NT2/D1 (cell line): ENCODE measurements at regions not wholly inside any gene's neighbourhood (a gene's known extent, or its start where the extent isn't known, plus 50 kb on each side); places are given as distances from the start of the nearest gene placed in this dataset.

ENCODE experiments used
- SUZ12 ChIP-seq: IDR thresholded peaks from 2 replicates; pipeline ENCODE4 v1.6.1; 2011; ENCODE audit not compliant: insufficient read length, insufficient read depth; ENCODE audit errors: extremely low read depth
- YY1 ChIP-seq: IDR thresholded peaks from 2 replicates; pipeline ENCODE4 v1.6.1; 2011; ENCODE audit not compliant: insufficient read length, insufficient read depth
- ZNF274 ChIP-seq: IDR thresholded peaks from 2 replicates; pipeline ENCODE4 v1.6.1; 2011; ENCODE audit warnings: mild to moderate bottlenecking, low read depth, low read length

- no peak for TF ChIP-seq SUZ12
- no peak for TF ChIP-seq YY1
- no peak for TF ChIP-seq ZNF274
Measured at GRCh38 chrX:97673135-97673534, 789.4 kb downstream of the RPA4 start.
